ELR (cell line): ENCODE measurements at regions not wholly inside any gene's neighbourhood (a gene's known extent, or its start where the extent isn't known, plus 50 kb on each side); places are given as distances from the start of the nearest gene placed in this dataset.
A peak's percentile ranks its signal among the peaks of the same experiment; 100 is the strongest.

Source experiments
- DNase-seq: peaks from one replicate; pipeline ENCODE4 v3.0.0-alpha.2; 2015; ENCODE audit warnings: low read depth

DNA sequence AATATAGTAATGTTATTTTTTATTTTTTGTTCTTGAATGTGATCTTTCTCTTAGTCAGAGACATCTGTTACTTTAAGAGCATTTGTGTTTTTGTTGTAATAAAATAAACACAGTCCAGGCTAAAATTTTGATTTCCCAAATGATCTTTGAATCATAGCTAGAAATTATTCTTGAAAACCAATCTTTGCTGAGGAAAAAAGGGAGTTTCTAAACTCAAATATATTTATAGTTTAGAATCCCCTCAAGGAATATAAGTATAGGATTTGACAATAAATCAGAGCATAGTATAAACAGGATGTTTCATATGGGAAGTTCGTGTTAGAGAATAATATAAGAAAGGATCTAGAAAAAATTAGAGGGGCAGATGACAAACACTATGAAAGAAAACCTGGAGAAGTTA, 118.8 kb upstream of the ADAMTS19 start:
- DNase-seq: no peak

DNA sequence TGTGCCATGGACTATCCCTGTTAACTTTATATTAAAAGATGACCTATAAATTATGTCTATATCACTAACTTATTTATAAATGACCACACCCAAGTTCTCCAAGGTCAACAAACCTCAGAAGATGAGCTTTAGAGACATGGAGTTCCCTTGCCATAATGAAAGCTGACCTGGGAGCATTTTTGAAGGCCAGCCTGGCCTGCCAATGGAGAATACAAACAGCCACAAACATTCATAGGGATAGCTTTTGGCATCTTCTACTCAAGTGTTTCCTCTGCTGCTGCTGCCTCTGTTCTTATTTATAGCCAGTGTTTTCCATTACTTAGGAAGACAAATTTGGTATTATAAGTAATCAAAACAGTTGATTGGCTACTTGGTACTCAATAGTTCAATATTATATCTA, 117.3 kb upstream of the ADAMTS19 start:
- no peak for DNase-seq

DNA sequence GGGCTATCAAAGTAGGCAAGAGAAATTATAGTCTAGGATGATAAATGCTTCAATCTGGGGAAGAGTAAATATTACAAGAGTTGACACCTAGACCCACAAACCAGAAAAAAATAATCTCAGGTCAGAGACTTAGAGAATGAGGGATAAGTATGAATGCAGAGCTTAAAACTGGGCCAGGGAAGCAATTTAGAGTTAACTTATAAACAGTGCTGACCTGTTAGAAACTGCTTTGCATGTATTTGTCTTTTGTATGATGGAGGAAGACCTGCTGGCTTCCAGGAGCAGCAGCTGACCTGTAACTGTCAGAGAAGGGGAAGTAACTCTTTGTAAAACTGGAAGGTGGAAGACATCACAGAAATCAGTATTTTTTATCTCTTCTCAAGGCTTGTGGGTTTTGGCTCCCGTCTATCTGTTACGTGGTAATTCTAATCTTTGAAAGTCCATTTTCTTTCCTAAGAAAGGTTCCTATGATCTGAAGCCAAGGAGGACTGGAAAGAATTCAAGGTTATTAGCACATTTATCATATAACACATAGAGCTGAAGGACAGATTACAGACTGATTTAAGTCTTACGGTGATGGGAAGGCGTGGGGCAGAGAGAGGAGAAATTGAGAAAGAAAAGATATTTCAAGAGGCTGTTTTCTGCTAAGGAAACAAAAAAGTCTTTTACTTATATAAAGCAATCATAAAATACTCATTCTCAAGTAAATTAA, 114.7 kb upstream of the ADAMTS19 start:
- DNase-seq: no peak

DNA sequence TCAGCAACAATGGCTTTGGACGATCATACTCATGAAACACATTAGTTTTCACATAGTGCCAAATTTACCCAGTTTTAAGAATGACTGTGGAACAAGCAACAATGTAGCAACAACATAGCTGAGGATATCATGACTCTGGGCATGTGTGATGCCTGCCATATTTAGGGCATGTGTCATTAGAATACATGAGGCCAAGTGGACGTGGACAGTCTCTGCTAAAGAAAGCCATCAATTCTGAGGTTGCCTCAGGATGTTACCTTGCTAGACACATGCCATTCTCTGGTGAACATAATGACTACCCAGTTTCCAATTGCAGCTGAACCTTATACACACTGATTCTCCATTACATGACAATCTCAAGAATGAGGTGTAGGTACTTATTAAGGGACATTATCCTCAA, 103.3 kb upstream of the ADAMTS19 start:
- no peak for DNase-seq

DNA sequence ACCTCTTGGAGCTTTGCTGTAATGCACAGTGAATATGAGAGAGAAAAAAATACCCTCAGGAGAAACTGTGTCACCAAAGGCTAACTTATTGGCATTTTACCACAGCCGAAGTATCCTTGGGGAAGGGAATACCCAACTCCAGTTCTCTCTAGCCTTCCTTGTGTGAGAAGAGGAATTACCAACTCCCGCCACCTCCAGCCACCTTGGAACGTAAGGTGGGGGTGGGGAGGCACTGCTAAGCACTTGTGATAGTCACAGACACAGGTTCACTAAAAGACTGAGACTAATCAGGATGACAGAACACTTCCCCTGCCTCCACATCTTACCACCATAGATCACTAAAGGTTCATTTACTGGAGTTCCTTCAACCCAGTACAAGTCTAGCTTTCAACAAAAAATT, 102.0 kb upstream of the ADAMTS19 start:
- no peak for DNase-seq

DNA sequence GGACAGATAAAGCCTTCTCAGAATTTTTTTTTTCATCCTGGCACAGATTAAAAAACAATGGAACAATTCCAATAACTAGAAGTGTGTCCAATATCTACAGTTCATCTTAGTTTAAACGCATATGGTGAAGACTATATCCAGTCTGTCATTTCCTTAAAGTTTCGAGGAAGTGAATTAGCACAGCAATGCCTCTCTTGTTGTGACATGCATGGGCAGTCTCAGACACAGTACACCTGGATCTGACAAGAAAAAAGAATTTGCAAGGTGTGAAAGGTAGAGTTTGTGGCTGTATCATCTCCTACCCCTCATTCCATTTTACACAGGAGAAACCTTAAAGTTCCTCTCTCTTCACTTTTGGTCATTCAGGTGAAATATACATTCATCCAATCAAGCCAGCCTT, 100.6 kb upstream of the ADAMTS19 start:
- no peak for DNase-seq

DNA sequence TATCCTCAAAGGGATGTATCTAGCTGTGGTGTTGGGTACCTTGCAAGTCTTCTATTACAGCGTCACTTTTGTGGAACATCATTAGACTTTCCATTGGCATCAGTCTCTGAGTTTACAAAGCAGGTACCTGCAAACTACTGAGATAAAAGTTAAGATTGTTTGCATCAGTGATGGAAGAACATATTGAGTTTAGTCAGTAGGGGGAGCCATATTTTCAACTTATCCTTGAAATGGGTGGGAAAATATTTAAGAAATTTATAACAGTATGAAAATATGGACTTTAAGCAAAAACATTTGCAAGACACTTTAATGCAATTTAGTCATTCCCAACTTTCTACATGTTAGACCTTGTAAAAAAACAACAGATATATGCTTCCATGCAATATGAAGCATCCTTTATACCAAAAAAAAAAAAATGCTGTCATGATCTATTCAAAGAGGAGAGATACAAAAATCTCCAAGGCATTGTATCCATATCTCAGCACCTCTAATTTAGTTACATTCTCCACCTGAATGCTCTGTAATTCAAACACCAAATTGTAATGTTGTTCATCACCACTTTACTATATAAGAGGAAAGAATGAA, 98.6 kb upstream of the ADAMTS19 start:
- peak; percentile 38 for DNase-seq

DNA sequence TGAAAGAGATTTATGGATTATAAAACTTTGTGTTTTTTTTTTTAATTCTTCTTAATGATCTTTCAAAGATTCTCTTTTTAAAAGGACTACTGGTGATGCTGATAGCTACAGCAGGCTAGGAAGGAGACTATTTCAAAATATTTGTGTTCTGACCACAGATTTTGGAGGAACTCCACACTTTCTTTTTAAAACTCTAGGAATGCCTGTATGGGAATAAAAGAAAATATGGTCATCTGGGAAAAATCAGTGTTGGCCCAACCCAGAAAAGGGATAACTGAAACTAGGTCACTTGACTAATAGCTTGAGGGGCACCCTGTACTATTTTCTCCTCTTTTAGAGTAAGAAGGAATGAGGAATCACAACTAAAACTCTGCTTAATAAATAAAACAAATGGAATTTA, 97.6 kb upstream of the ADAMTS19 start:
- DNase-seq: no peak

DNA sequence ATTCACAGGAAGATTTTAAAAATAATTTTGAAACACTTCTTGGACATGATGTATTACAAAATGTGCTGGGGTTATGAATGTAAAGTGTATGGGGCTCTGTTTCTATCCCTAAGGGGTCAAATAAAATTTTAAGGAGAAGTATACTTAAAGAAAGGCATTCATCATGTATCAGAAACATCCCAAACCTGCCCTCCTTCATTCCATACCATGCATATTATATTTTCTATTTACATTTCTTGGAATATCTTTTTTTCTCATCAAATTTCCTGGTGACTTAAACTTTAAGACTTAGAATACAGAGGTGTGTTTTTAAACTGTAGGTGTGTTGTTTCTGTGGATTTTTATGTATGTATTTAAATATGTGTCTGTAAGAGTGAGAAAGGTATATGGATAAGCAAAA, 96.1 kb upstream of the ADAMTS19 start:
- DNase-seq: no peak

DNA sequence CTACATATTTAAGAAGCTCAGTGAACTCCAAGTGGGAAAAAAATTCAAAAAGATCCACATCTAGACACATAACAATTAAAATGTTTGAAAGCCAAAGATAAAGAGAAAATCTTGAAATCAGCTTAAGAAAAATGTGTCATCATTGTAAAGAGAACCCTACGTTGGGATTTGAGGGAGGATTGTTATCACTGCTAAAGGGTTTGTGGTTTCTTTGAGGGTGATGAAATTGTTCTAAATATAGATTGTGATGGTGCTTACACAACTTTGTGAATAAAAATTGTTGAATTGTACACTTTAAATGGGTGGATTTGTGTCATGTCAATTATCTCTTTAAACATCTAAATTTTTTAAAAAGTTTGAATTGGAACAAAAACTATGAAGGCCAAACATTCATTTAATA, 92.2 kb upstream of the ADAMTS19 start:
- no peak for DNase-seq

DNA sequence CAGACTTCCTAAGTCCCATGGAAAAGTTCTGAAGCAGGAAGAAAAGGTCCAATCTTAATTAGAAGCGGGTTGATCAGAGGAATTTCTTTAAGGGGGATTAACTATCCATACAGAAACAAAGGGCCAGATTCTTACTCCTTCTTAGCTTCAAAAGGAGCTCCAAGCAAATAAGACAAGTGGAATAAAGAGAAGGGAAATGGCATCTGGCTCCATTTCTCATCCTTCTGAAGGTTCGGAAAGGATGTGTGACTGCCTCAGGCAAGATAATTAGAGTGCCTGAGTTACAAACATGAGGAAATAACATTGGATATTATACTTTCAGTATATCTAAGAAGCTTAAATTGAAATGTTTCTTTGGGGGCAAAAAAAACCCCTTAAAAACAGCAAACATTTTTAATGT, 88.1 kb upstream of the ADAMTS19 start:
- no peak for DNase-seq

DNA sequence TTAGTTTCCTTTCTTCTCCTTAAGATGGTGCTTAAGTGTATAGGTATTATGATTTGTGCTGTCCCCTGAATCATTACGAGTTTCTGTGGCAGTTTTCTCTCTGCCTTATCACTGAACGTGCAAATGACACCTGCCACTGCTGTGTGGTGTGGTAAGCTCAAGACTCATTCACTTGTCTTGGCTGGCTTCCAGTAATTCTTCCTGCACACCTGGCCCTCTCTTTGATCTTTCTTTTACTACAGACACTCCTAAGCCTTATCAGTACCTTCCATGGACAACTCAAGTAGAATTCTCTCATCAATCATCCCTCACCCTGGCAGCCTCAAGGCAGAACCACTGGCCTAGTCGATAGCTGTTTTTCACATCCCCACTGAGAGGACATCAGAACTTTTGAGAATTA, 82.6 kb upstream of the ADAMTS19 start:
- DNase-seq: no peak

DNA sequence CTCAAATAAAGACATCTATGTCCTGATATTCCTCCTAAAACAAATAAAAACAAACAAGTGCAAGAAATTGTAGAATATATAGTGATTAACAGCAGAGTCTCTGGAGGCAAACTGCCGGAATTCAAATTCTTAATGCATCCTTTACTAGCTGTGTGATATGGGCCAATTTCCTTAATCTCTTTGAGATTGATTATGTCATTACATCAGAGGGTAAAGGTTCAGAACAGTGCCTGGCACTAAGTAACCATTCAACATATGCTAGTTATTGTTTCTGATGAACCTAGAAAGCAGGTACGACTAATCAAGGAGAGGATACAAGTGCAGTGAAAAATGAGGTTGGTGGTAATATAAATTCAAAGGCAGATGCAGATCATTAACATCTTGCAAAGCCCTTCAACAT, 81.1 kb upstream of the ADAMTS19 start:
- no peak for DNase-seq

DNA sequence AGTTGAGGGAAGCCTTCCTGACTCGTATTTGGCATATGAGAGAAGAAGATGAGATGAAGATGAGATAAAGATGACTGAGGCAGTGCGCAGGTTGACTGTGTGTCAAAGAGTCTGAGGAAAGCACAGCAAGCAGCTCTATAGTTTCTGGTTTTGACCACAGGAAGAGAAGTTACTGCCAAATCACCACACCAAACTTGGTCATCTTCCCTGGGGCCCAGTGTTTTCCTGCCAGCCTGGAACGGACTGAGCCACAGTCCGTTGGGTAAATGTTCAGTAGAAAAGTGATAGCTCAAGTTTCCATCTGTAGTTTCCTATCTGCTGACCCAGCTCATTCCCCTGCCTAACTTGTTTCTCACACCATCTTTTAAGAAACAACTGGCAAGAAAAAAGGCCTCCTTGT, 80.7 kb upstream of the ADAMTS19 start:
- no peak for DNase-seq

DNA sequence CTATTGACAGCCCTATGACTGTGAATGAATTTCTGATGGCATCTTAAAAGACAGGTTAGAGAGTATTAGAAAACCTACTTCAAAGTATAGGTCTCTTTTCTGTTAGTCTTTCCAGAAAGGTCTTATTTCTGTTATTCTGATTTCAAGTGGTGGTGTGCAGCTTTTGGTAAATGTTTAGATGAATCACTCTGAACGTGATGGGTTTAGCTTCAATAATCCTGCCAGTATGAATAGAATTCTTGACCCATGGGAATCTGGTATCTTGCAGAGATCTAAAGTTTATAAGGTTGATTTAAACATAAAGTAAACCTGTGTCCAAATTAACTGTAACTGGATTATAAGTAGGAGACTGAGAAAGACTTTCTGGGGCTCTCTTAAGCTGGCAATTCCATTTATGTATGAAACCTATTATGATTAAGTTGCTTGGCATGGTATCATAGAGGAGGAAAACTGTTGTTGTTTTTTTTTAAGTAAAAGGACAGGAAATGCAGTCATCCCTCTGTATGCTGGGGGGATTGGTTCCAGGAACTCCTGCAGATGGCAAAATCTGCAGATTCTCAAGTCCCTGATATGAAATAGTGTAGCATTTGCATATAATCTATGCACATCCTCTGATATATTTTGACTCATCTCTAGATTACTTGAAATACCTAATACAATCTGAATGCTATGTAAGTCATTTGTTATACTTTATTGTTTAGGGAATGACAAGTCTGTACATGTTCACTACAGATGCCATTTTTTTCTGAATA, 77.0 kb upstream of the ADAMTS19 start:
- peak; percentile 6 for DNase-seq

DNA sequence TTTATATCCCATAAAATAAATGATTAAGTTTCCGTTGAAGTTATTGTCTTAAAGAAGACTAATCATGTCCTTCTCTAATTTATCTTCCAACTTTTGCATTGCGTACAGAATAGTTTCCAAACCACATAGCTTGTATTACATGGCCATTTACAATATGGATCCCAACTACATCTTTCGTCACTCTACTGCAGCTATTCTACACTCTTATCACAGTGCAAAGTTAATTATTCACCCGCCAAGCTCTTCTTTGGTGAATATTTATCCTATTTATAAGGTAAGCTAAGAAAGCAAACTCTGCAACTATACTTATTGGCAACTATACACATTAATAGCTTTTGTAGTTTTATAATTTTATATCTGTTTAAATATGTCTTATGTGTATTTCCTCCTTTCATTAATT, 75.9 kb upstream of the ADAMTS19 start:
- no peak for DNase-seq

DNA sequence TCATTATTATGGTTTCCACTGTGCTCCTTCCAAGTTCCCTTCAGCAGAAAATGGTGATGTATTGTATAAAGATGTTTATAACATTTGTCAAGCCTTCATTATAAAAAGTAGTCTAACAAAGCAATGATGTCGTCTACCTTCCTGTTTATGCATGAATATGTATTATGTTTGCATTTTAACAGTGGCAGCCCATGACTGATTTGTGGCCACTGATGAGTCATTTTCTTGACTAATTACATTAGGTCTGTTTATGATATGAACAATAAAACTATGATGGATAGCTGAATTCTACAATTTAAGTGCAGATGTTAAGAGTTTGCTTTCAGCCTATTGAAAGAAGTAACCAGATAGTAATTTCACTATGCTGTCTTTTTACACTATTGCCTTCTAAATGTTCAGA, 75.4 kb upstream of the ADAMTS19 start:
- peak; percentile 15 for DNase-seq

DNA sequence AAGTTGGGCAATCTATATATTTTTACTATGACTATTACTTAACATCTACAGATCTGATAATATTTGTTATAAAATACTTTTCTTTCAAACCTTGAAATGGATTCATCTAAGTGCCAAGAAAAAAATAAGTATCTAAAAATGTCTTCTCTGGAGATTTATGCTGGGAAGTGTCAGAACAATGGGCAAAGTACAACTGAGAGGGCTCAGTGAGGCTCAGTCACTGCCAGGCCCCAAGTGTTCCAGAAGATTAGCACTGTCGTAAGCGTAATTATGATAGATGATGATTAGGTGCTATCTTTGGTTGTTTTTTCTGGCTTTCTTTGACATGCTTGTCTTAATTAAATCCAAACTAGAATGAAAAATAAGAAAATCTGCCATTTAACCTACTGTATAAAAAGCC, 72.2 kb upstream of the ADAMTS19 start:
- no peak for DNase-seq

DNA sequence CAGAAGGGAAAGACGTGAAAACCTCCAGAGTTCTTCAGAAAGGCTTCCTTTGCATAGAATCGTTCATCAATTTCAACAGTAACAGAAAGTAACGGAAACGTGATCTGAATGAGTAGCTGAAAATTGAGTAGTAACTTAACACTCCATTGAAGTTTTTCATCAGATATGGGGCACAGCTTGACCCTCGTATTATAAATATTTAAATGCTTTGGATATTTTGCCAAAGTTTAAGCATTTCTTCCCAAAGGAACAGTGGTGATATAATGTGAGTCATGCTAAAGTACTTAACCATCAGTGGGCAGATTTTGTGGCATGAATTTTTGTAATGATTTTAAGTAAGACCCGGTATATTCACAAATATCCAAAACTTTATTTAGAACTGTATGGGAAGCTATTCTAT, 67.4 kb upstream of the ADAMTS19 start:
- no peak for DNase-seq

DNA sequence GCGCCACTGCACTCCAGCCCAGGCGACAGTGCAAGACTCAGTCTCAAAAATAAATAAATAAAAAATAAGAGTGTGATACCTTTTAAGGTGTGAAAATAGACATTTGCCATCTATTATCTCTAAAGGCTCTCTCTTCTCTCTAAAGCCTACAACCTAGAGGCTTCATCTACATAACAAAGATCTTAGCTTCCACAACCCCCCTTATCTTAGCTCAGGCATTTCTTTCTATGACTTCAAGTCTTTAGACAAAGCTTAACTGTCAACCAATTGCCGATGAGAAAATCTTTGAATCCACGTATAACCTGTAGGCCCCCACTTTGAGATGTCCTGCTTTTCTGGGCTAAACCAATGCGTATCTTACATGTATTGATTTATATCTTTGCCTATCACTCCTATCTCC, 64.9 kb upstream of the ADAMTS19 start:
- DNase-seq: no peak

DNA sequence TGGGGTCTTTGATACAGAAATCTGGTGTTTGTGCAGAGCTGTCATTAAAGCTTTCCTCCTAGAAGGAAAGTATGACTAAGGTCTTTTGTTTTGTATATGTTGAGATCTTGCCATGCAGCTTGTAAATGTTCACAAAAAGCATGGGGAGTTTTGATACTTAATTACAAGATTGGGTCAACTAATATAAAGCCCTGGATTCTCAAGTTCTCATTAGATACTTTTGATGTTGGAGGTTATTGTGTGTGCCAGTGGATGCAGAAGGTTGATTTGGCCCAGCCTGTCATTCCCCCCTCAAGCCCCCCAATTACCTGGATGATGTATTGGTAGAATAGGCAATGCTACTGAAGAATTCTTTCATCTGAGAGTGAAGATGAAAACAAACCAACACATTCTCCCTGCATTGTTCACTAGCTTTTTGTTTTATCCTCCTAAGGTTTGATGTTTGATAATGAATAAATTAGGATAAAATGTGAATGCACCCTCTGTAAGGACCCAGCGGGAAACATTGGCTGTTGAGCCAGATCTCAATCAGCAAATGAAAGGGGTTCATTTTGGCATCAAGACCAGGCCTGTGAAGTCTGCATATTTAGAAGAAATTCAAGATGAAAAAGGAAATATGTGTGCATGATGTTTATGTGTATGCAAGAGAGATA, 61.9 kb upstream of the ADAMTS19 start:
- no peak for DNase-seq

DNA sequence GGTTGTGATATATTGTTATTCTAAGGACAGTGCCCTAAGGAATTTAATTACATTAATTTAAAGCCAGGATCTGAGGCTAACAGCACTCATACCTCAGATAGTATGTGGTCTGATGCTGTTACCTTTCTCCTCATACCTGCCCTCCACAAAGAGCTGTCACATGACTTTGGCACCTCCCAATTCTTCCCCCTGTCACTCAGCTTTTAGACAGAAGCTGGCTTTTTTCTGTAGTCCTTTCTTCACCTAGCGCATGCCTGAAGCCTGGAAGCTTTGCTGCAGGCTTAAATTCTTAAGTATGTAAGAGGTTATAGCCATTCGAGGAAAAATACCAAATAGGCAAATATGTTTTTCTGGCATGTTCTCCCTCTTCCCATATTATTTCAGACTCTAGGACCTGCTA, 61.0 kb upstream of the ADAMTS19 start:
- no peak for DNase-seq

DNA sequence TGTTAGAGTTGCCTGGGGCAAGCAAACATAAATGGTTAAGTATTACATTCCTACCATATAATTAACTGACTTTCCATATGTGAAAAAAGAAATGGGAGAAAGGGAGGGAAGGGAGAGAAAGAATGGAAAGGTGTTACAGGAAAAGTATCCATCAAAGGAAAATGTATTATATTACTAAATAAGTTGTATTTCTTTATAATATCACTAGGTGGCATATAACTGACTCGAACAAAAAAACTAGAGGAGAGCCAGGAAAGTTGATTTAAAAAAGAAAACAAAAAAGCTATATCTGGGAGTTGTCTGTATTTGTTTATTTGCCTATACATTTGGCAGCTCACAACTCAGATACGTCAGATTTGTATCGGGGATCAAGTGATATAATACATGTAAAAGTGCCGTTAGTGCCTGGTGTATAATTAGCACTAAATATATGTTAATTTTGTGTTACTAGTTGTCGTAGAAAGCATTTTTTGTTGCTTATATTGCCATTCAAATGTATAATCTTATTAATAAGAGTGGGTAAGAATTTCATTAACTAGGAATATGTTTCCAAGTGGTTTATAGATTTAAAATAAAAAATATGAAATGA, 59.6 kb upstream of the ADAMTS19 start:
- DNase-seq: peak; percentile 16
